ENCODE measurements at regions not wholly inside any gene's neighbourhood (a gene's known extent, or its start where the extent isn't known, plus 50 kb on each side); places are given as distances from the start of the nearest gene placed in this dataset.
A peak's percentile ranks its signal among the peaks of the same experiment; 100 is the strongest.

- H2BK5ac ChIP-seq (ENCODE audit: low read depth, low read length, poor library complexity, severe bottlenecking), result no peak overlapping the region
- peaks cover 2% of the 10 kb centered on the region for H3K4me1 ChIP-seq (ENCODE audit: control insufficient read depth, insufficient read depth, low read depth, low read length)
These were observed 64.6 kb downstream of the FHIP1A start for GRCh38 chr4:151473521-151474097.

DNA sequence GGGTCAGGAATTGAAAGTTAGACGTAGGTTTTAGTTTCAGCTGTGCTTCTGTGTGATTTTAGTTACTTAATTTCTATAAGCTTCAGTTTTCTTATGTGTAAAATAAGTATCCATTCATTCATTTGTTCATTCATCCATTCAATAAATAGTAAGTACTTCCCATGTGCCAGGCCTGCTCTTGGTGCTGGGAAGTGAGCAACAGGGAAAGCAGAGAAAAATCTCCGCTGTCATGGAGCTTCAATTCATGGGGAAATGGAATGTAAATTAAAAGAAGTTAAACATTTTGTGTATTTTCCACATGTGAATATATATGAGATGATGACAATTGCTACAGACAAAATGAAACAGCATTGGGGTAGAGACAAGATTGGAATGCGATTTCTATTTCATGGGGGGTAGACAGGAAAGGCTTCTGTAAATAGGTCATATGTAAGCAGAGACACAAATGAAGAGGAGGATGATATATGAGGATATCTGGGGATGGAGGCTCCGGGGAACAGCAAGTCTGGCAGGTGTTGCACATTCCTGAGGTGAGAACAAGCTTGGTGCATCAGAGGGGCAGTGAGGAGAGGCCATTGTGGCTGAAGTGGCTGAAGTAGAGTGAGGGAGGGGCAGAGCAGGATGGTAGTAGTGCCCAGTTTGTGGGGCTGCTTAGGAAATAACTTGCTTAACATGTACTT, 66.2 kb downstream of the FHIP1A start:
- no peak overlapping the region for H3K4me2 ChIP-seq (ENCODE audit: low read length, poor library complexity, severe bottlenecking)
- no peak overlapping the region for H2AK5ac ChIP-seq (ENCODE audit: low read length, severe bottlenecking)
- H2BK120ac ChIP-seq (ENCODE audit: low read depth, low read length), result no peak overlapping the region
- H3K36me3 ChIP-seq (ENCODE audit: control insufficient read depth in 1 of 2, insufficient read depth in 2 of 2, low read depth in 1 of 2, low read length in 2 of 2), result no peaks in the 10 kb centered on the region
- H2BK15ac ChIP-seq (ENCODE audit: low read depth, poor library complexity, severe bottlenecking), result no peak overlapping the region
- no peak overlapping the region for H3K23ac ChIP-seq (ENCODE audit: low read length in 2 of 2)
- no peak overlapping the region for H2BK12ac ChIP-seq (ENCODE audit: low read length in 2 of 2)
- H2BK5ac ChIP-seq (ENCODE audit: low read depth, low read length, poor library complexity, severe bottlenecking), result no peak overlapping the region
- H3K4me3 ChIP-seq (ENCODE audit: insufficient read depth in 1 of 2, low read depth in 1 of 2, low read length in 2 of 2), result no peak overlapping the region
- no peak overlapping the region for H4K91ac ChIP-seq (ENCODE audit: low read length)
- H2AFZ ChIP-seq (ENCODE audit: low read depth, low read length), result no peak overlapping the region
- H3K27me3 ChIP-seq (ENCODE audit: control insufficient read depth in 1 of 2, insufficient read depth in 1 of 2, low read length in 2 of 2), result peaks cover 0 to 9% of the 10 kb centered on the region in 2 experiments
- H3K4ac ChIP-seq (ENCODE audit: low read depth in 1 of 2, low read length in 2 of 2), result no peak overlapping the region
- H3K9me3 ChIP-seq (ENCODE audit: control insufficient read depth, low read length), result no peaks in the 10 kb centered on the region
- no peak overlapping the region for H3K27ac ChIP-seq (ENCODE audit: low read length, poor library complexity, severe bottlenecking)
- peaks cover 2% of the 10 kb centered on the region for H3K4me1 ChIP-seq (ENCODE audit: control insufficient read depth, insufficient read depth, low read depth, low read length)
- H3K14ac ChIP-seq (ENCODE audit: low read length in 2 of 2), result peak overlapping the region in 1 of 2 experiments; percentile 60
- H4K8ac ChIP-seq (ENCODE audit: low read length), result no peak overlapping the region
- 53% methylated on average over 3 of the region's 4 CpGs for WGBS
- DNase-seq, result no peak
- no peak overlapping the region for H3K9ac ChIP-seq (ENCODE audit: low read length)
- no peak overlapping the region for H3K18ac ChIP-seq (ENCODE audit: low read depth in 1 of 2, low read length in 2 of 2)
- H3K79me1 ChIP-seq (replicated peaks; ENCODE audit: low read length, poor library complexity, severe bottlenecking), result peaks cover 1% of the 10 kb centered on the region

More at GRCh38 chr4:151473521-151474097, 64.6 kb downstream of the FHIP1A start:
- Histone ChIP-seq H3K4ac (ENCODE audit: low read depth in 1 of 2, low read length in 2 of 2) (no peak overlapping the region), H2BK12ac (ENCODE audit: low read length in 2 of 2) (no peak overlapping the region), H3K79me1 (replicated peaks; ENCODE audit: low read length, poor library complexity, severe bottlenecking) (peaks cover 1% of the 10 kb centered on the region), H2AK5ac (ENCODE audit: low read length, severe bottlenecking) (no peak overlapping the region), H3K9me3 (ENCODE audit: control insufficient read depth, low read length) (no peaks in the 10 kb centered on the region), H3K4me2 (ENCODE audit: low read length, poor library complexity, severe bottlenecking) (no peak overlapping the region), H4K91ac (ENCODE audit: low read length) (no peak overlapping the region), H3K36me3 (ENCODE audit: control insufficient read depth in 1 of 2, insufficient read depth in 2 of 2, low read depth in 1 of 2, low read length in 2 of 2) (no peaks in the 10 kb centered on the region), H3K23ac (ENCODE audit: low read length in 2 of 2) (no peak overlapping the region), H3K27me3 (ENCODE audit: control insufficient read depth in 1 of 2, insufficient read depth in 1 of 2, low read length in 2 of 2) (peaks cover 0 to 15% of the 10 kb centered on the region in 2 experiments), H3K27ac (ENCODE audit: low read length, poor library complexity, severe bottlenecking) (no peak overlapping the region), H2BK15ac (ENCODE audit: low read depth, poor library complexity, severe bottlenecking) (no peak overlapping the region), H3K18ac (ENCODE audit: low read depth in 1 of 2, low read length in 2 of 2) (no peak overlapping the region), H2AFZ (ENCODE audit: low read depth, low read length) (no peak overlapping the region), H3K4me3 (ENCODE audit: insufficient read depth in 1 of 2, low read depth in 1 of 2, low read length in 2 of 2) (no peak overlapping the region), H3K9ac (ENCODE audit: low read length) (no peak overlapping the region), H4K8ac (ENCODE audit: low read length) (no peak overlapping the region), H3K14ac (ENCODE audit: low read length in 2 of 2) (no peak overlapping the region), H2BK120ac (ENCODE audit: low read depth, low read length) (no peak overlapping the region)
- no peak for DNase-seq

DNA sequence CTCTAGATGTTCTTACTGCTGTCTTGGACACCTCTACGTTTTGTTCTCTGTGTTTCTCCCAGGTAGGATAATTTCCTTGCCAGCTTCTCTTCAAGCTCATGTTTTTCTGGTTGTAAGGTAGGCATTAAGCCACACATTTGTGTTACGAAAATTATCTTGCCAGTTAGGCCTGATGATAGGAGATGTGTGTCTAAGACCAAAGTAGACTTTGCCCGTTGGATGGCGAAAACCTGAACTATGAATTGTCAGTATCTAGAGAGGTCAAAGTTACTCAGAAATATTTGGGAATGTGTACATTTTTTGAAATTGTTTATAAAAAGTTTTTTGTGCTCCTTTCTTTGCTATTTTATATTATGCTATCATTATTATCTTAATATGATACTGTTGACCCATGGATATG, 72.8 kb downstream of the FHIP1A start:
- Histone ChIP-seq H2BK15ac (ENCODE audit: low read depth, poor library complexity, severe bottlenecking) (no peak overlapping the region), H2AK5ac (ENCODE audit: low read length, severe bottlenecking) (no peak overlapping the region), H3K4me3 (ENCODE audit: insufficient read depth in 1 of 2, low read depth in 1 of 2, low read length in 2 of 2) (no peak overlapping the region), H2BK120ac (ENCODE audit: low read depth, low read length) (no peak overlapping the region), H4K8ac (ENCODE audit: low read length) (no peak overlapping the region), H3K36me3 (ENCODE audit: control insufficient read depth in 1 of 2, insufficient read depth in 2 of 2, low read depth in 1 of 2, low read length in 2 of 2) (no peaks in the 10 kb centered on the region), H3K4me1 (ENCODE audit: control insufficient read depth, insufficient read depth, low read depth, low read length) (peaks cover 5% of the 10 kb centered on the region), H3K18ac (ENCODE audit: low read depth in 1 of 2, low read length in 2 of 2) (no peak overlapping the region), H3K4ac (ENCODE audit: low read depth in 1 of 2, low read length in 2 of 2) (no peak overlapping the region), H3K9me3 (ENCODE audit: control insufficient read depth, low read length) (no peaks in the 10 kb centered on the region), H3K14ac (ENCODE audit: low read length in 2 of 2) (no peak overlapping the region), H3K79me1 (replicated peaks; ENCODE audit: low read length, poor library complexity, severe bottlenecking) (peaks cover 2% of the 10 kb centered on the region), H2AFZ (ENCODE audit: low read depth, low read length) (no peak overlapping the region), H2BK5ac (ENCODE audit: low read depth, low read length, poor library complexity, severe bottlenecking) (no peak overlapping the region), H3K23ac (ENCODE audit: low read length in 2 of 2) (no peak overlapping the region), H3K27me3 (ENCODE audit: control insufficient read depth in 1 of 2, insufficient read depth in 1 of 2, low read length in 2 of 2) (peaks cover 0 to 10% of the 10 kb centered on the region in 2 experiments), H4K91ac (ENCODE audit: low read length) (no peak overlapping the region), H3K4me2 (ENCODE audit: low read length, poor library complexity, severe bottlenecking) (no peak overlapping the region), H2BK12ac (ENCODE audit: low read length in 2 of 2) (no peak overlapping the region), H3K27ac (ENCODE audit: low read length, poor library complexity, severe bottlenecking) (no peak overlapping the region), H3K9ac (ENCODE audit: low read length) (no peak overlapping the region)
- 94% methylated on average over 4 of the region's 4 CpGs for WGBS
- DNase-seq, result no peak

DNA sequence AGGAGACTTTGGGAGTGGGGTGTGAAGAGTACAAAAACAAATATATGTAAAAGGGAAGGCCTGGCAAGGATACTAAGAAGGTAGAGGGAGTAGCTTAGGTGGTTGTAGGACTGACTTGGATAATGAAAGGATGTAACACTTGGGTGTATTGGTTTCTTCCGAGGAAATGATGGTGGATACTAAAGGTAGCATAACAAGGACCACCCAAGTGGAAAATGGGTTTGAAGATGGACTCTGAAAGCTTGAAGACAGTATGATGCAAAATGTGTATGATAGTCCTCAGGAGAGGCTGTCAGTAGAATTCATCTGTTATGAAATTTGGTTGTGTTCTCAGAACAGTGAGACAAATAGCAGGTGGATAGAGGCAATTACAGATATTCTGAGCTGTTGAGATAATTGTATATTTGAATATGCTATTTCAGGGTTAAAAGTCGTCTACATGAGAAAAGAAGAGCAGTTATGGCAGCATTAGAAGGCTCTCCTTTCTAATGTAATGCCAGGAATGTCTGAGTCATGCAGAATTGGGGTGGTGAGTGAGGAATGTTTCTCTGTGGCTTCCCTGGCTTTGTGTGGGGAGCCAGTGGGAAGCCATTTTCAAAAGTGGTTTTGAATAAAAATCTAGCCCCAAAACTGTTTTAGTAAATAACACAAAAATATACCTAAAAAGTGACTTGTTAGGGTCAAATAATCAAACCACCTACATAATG, 75.6 kb downstream of the FHIP1A start:
- H3K4me2 ChIP-seq (ENCODE audit: low read length, poor library complexity, severe bottlenecking), result no peak overlapping the region
- no peak overlapping the region for H2AFZ ChIP-seq (ENCODE audit: low read depth, low read length)
- no peak overlapping the region for H4K8ac ChIP-seq (ENCODE audit: low read length)
- no peak overlapping the region for H2BK12ac ChIP-seq (ENCODE audit: low read length in 2 of 2)
- peaks cover 6% of the 10 kb centered on the region for H3K4me1 ChIP-seq (ENCODE audit: control insufficient read depth, insufficient read depth, low read depth, low read length)
- H2BK120ac ChIP-seq (ENCODE audit: low read depth, low read length), result no peak overlapping the region
- H3K9ac ChIP-seq (ENCODE audit: low read length), result peak overlapping the region; percentile 50
- H4K91ac ChIP-seq (ENCODE audit: low read length), result no peak overlapping the region
- no peak overlapping the region for H2BK15ac ChIP-seq (ENCODE audit: low read depth, poor library complexity, severe bottlenecking)
- no peak overlapping the region for H3K18ac ChIP-seq (ENCODE audit: low read depth in 1 of 2, low read length in 2 of 2)
- H3K4me3 ChIP-seq (ENCODE audit: insufficient read depth in 1 of 2, low read depth in 1 of 2, low read length in 2 of 2), result no peak overlapping the region
- H3K9me3 ChIP-seq (ENCODE audit: control insufficient read depth, low read length), result no peaks in the 10 kb centered on the region
- no peak overlapping the region for H3K23ac ChIP-seq (ENCODE audit: low read length in 2 of 2)
- H3K79me1 ChIP-seq (replicated peaks; ENCODE audit: low read length, poor library complexity, severe bottlenecking), result peaks cover 2% of the 10 kb centered on the region
- WGBS, result 22% methylated on average over 2 of the region's 2 CpGs
- no peak overlapping the region for H3K14ac ChIP-seq (ENCODE audit: low read length in 2 of 2)
- peak overlapping the region; percentile 83 for H2AK5ac ChIP-seq (ENCODE audit: low read length, severe bottlenecking)
- H2BK5ac ChIP-seq (ENCODE audit: low read depth, low read length, poor library complexity, severe bottlenecking), result no peak overlapping the region
- no peaks in the 10 kb centered on the region for H3K36me3 ChIP-seq (ENCODE audit: control insufficient read depth in 1 of 2, insufficient read depth in 2 of 2, low read depth in 1 of 2, low read length in 2 of 2)
- peak; percentile 69 for DNase-seq
- peak overlapping the region; percentile 85 for H3K27ac ChIP-seq (ENCODE audit: low read length, poor library complexity, severe bottlenecking)
- no peak overlapping the region for H3K4ac ChIP-seq (ENCODE audit: low read depth in 1 of 2, low read length in 2 of 2)
- H3K27me3 ChIP-seq (ENCODE audit: control insufficient read depth in 1 of 2, insufficient read depth in 1 of 2, low read length in 2 of 2), result peaks cover 0 to 25% of the 10 kb centered on the region in 2 experiments
